ENCODE measurements at regions not wholly inside any gene's neighbourhood (a gene's known extent, or its start where the extent isn't known, plus 50 kb on each side); places are given as distances from the start of the nearest gene placed in this dataset.
A peak's percentile ranks its signal among the peaks of the same experiment; 100 is the strongest.
"Not testable (repeated sequence)": the region's sequence is repeated elsewhere in the genome, so short reads cannot be mapped to it uniquely, and the experiment has no call there.

- peak; percentile 79 for DNase-seq (ENCODE audit: low spot score)
Measured at GRCh38 chr4:178970433-178971140, 1528.3 kb upstream of the AGA start.

- no peak for DNase-seq (ENCODE audit: low spot score)
Measured at GRCh38 chr4:178976861-178977260, 1534.6 kb upstream of the AGA start.

GRCh38 chr4:178993306-178993705 is 1551.1 kb upstream of the AGA start:
- DNase-seq (ENCODE audit: low spot score), result no peak

- DNase-seq (ENCODE audit: low spot score), result no peak
Measured at GRCh38 chr4:179001918-179002317, 1559.7 kb upstream of the AGA start.

GRCh38 chr4:179007755-179008154 is 1565.5 kb upstream of the AGA start:
- DNase-seq (ENCODE audit: low spot score), result no peak

- DNase-seq (ENCODE audit: low spot score), result no peak
Measured at GRCh38 chr4:179017581-179017980, 1575.3 kb upstream of the AGA start.

GRCh38 chr4:179027569-179027968 is 1585.3 kb upstream of the AGA start:
- DNase-seq (ENCODE audit: low spot score), result no peak

GRCh38 chr4:179028321-179028720 is 1586.1 kb upstream of the AGA start:
- DNase-seq (ENCODE audit: low spot score), result no peak

GRCh38 chr4:179029683-179030082 is 1587.4 kb upstream of the AGA start:
- DNase-seq (ENCODE audit: low spot score), result no peak

GRCh38 chr4:179040259-179040658 is 1598.0 kb upstream of the AGA start:
- no peak for DNase-seq (ENCODE audit: low spot score)

GRCh38 chr4:179048839-179049453 is 1606.7 kb upstream of the AGA start:
- no peak for DNase-seq (ENCODE audit: low spot score)

GRCh38 chr4:179051206-179051605 is 1609.0 kb upstream of the AGA start:
- DNase-seq (ENCODE audit: low spot score), result peak; percentile 78

GRCh38 chr4:179059396-179059795 is 1617.2 kb upstream of the AGA start:
- DNase-seq (ENCODE audit: low spot score), result no peak

- DNase-seq (ENCODE audit: low spot score), result not testable (repeated sequence)
Measured at GRCh38 chr4:179066254-179066653, 1624.0 kb upstream of the AGA start.

GRCh38 chr4:179071131-179071530 is 1628.9 kb upstream of the AGA start:
- peak; percentile 75 for DNase-seq (ENCODE audit: low spot score)

GRCh38 chr4:179076865-179077264 is 1634.6 kb upstream of the AGA start:
- DNase-seq (ENCODE audit: low spot score), result no peak

GRCh38 chr4:179095585-179096221 is 1653.5 kb upstream of the AGA start:
- no peak for DNase-seq (ENCODE audit: low spot score)

- DNase-seq (ENCODE audit: low spot score), result no peak
Measured at GRCh38 chr4:179097741-179098140, 1655.5 kb upstream of the AGA start.

GRCh38 chr4:179110356-179110755 is 1668.1 kb upstream of the AGA start:
- DNase-seq (ENCODE audit: low spot score), result no peak

GRCh38 chr4:179110816-179111215 is 1668.6 kb upstream of the AGA start:
- DNase-seq (ENCODE audit: low spot score), result no peak

GRCh38 chr4:179112441-179113170 is 1670.4 kb upstream of the AGA start:
- no peak for DNase-seq (ENCODE audit: low spot score)

GRCh38 chr4:179114615-179115014 is 1672.4 kb upstream of the AGA start:
- DNase-seq (ENCODE audit: low spot score), result no peak

- no peak for DNase-seq (ENCODE audit: low spot score)
Measured at GRCh38 chr4:179116011-179116410, 1673.8 kb upstream of the AGA start.
